H1 (cell line): ENCODE measurements at regions not wholly inside any gene's neighbourhood (a gene's known extent, or its start where the extent isn't known, plus 50 kb on each side); places are given as distances from the start of the nearest gene placed in this dataset.

ENCODE experiments used
- CTCF ChIA-PET: fragments of 300-600 bp; sonication (Branson Sonifier 250); formaldehyde crosslinking; loops from one replicate; lab custom pipeline; 2021; ENCODE audit not compliant: partially characterized antibody; lab: Charles Lee
- POLR2A ChIA-PET: fragments of 300-600 bp; sonication (Branson Sonifier 250); formaldehyde crosslinking; loops from one replicate; lab custom pipeline; 2021; ENCODE audit warnings: inconsistent platforms; ENCODE audit not compliant: partially characterized antibody; lab: Charles Lee
- DNase-seq, 2 experiments: peaks; one replicate each; pipeline versions ENCODE4 v3.0.0 to v3.0.0-alpha.2; 2010 to 2022; ENCODE audit warnings: low spot score in 2 of 2, low read depth in 1 of 2, mixed read lengths in 1 of 2
- FAIRE-seq: peaks from 2 replicates; lab custom pipeline; 2011; peaks lifted over from hg19 to GRCh38; lab: Jason Lieb, UNC
- H2AFZ ChIP-seq: 2 replicates; pipeline ENCODE4 v1.8.1; 2012; ENCODE audit warnings: low read length, inconsistent platforms
- H2AK5ac ChIP-seq: 2 replicates; pipeline ENCODE4 v1.6.1; 2013; ENCODE audit warnings: low read depth, low read length
- H2BK120ac ChIP-seq: replicated peaks from 2 replicates; pipeline ENCODE3; 2013; ENCODE audit warnings: low read depth, low read length, inconsistent platforms
- H2BK12ac ChIP-seq: 2 replicates; pipeline ENCODE4 v1.6.1; 2013; ENCODE audit warnings: low read depth, low read length
- H2BK15ac ChIP-seq: 2 replicates; pipeline ENCODE4 v1.6.1; 2013; ENCODE audit warnings: low read length
- H2BK20ac ChIP-seq: 2 replicates; pipeline ENCODE4 v1.6.1; 2013; ENCODE audit warnings: low read length
- H2BK5ac ChIP-seq: 2 replicates; pipeline ENCODE4 v1.6.1; 2013; ENCODE audit warnings: low read depth, low read length
- H3K14ac ChIP-seq: 2 replicates; pipeline ENCODE4 v1.6.1; 2013; ENCODE audit warnings: inconsistent platforms; ENCODE audit not compliant: insufficient read length
- H3K18ac ChIP-seq: 2 replicates; pipeline ENCODE4 v1.6.1; 2013; ENCODE audit warnings: low read length; ENCODE audit errors: extremely low read depth
- H3K23ac ChIP-seq: 2 replicates; pipeline ENCODE4 v1.6.1; 2013; ENCODE audit warnings: inconsistent platforms; ENCODE audit not compliant: insufficient read length
- H3K23me2 ChIP-seq: 2 replicates; pipeline ENCODE4 v1.6.1; 2013; ENCODE audit warnings: low read depth, low read length
- H3K27ac ChIP-seq: 2 replicates; pipeline ENCODE4 v1.6.1; 2011; ENCODE audit warnings: low read depth, low read length, inconsistent platforms
- H3K27me3 ChIP-seq, 4 experiments: replicated peaks in 1 of 4; 1 replicate in 1 of 4; 2 replicates in 3 of 4; pipeline versions ENCODE4 v1.6.1 to v1.8.1; 2011 to 2013; ENCODE audit warnings: low read length in 3 of 4, mild to moderate bottlenecking in 3 of 4, inconsistent platforms in 2 of 4, mixed read lengths in 2 of 4, moderate library complexity in 1 of 4; ENCODE audit not compliant: control insufficient read depth in 3 of 4, insufficient read depth in 3 of 4; ENCODE audit errors: extremely low read depth in 1 of 4
- H3K36me3 ChIP-seq, 4 experiments: 2 replicates each; pipeline versions ENCODE4 v1.6.1 to v1.8.1; 2011 to 2013; ENCODE audit warnings: mild to moderate bottlenecking in 4 of 4, low read length in 3 of 4, moderate library complexity in 2 of 4, control low read depth in 1 of 4, inconsistent platforms in 1 of 4; ENCODE audit not compliant: insufficient read depth in 4 of 4, control insufficient read depth in 2 of 4
- H3K4ac ChIP-seq: replicated peaks from 2 replicates; pipeline ENCODE3; 2013; ENCODE audit warnings: low read length, low read depth, mixed read lengths, inconsistent platforms; ENCODE audit not compliant: insufficient read length
- H3K4me1 ChIP-seq, 4 experiments: replicated peaks in 1 of 4; 1 replicate in 1 of 4; 2 replicates in 3 of 4; pipeline versions ENCODE4 v1.6.1 to v1.8.1; 2011 to 2013; ENCODE audit warnings: low read length in 3 of 4, inconsistent platforms in 2 of 4, mixed read lengths in 1 of 4; ENCODE audit not compliant: insufficient read depth in 4 of 4, control insufficient read depth in 3 of 4
- H3K4me2 ChIP-seq, 2 experiments: 2 replicates each; pipeline versions ENCODE4 v1.6.1 to v1.8.1; 2011 to 2013; ENCODE audit warnings: low read depth in 2 of 2, low read length in 2 of 2, control low read depth in 1 of 2, inconsistent platforms in 1 of 2, mild to moderate bottlenecking in 1 of 2; ENCODE audit not compliant: insufficient read depth in 1 of 2
- H3K4me3 ChIP-seq, 4 experiments: fragments of 200-600, 300-600 bp in 1 of 4; sonication (generic), shearing (Covaris generic), sonication (Bioruptor Twin) in 1 of 4; 2 replicates each; pipeline versions ENCODE4 v1.5.1 to v1.8.1; 2011 to 2016; ENCODE audit warnings: low read length in 4 of 4, low read depth in 3 of 4, control low read depth in 2 of 4, inconsistent platforms in 2 of 4, mild to moderate bottlenecking in 2 of 4, mixed read lengths in 1 of 4, moderate library complexity in 1 of 4; ENCODE audit not compliant: insufficient read depth in 2 of 4; ENCODE audit errors: extremely low read depth in 1 of 4
- H3K56ac ChIP-seq: replicated peaks from 2 replicates; pipeline ENCODE3; 2013; ENCODE audit warnings: low read depth, mild to moderate bottlenecking, mixed read lengths, low read length, inconsistent platforms; ENCODE audit not compliant: insufficient read length
- H3K79me1 ChIP-seq: 2 replicates; pipeline ENCODE4 v1.6.1; 2013; ENCODE audit warnings: low read depth, low read length, control low read depth
- H3K79me2 ChIP-seq, 2 experiments: 2 replicates each; pipeline versions ENCODE4 v1.6.1 to v1.8.1; 2012 to 2013; ENCODE audit warnings: low read length in 2 of 2, mild to moderate bottlenecking in 2 of 2, inconsistent platforms in 1 of 2; ENCODE audit not compliant: insufficient read depth in 2 of 2, control insufficient read depth in 1 of 2
- H3K9ac ChIP-seq, 4 experiments: replicated peaks in 1 of 4; 1 replicate in 1 of 4; 2 replicates in 3 of 4; pipeline versions ENCODE4 v1.6.1 to v1.8.1; 2011 to 2013; ENCODE audit warnings: low read depth in 3 of 4, low read length in 3 of 4, control low read depth in 2 of 4, mild to moderate bottlenecking in 2 of 4, moderate library complexity in 2 of 4, inconsistent platforms in 1 of 4; ENCODE audit errors: extremely low read depth in 1 of 4
- H3K9me3 ChIP-seq, 2 experiments: 2 replicates each; pipeline versions ENCODE4 v1.6.1 to v1.8.1; 2012 to 2013; ENCODE audit warnings: mild to moderate bottlenecking in 2 of 2, moderate library complexity in 2 of 2, control low read depth in 1 of 2, inconsistent platforms in 1 of 2, low read depth in 1 of 2, low read length in 1 of 2, mixed read lengths in 1 of 2; ENCODE audit not compliant: insufficient read depth in 2 of 2
- H4K20me1 ChIP-seq, 2 experiments: replicated peaks in 1 of 2; 2 replicates each; pipeline versions ENCODE3 to v1.8.1; 2011 to 2013; ENCODE audit warnings: inconsistent platforms in 2 of 2, low read length in 2 of 2, mild to moderate bottlenecking in 1 of 2; ENCODE audit not compliant: insufficient read depth in 2 of 2, control insufficient read depth in 1 of 2
- H4K5ac ChIP-seq: 2 replicates; pipeline ENCODE4 v1.6.1; 2013; ENCODE audit warnings: low read length, low read depth, mixed read lengths, inconsistent platforms; ENCODE audit not compliant: insufficient read length
- H4K8ac ChIP-seq: 2 replicates; pipeline ENCODE4 v1.8.0; 2013; ENCODE audit warnings: mild to moderate bottlenecking, moderate library complexity, low read length, inconsistent platforms; ENCODE audit not compliant: insufficient read depth; ENCODE audit errors: extremely low read depth
- H4K91ac ChIP-seq: replicated peaks from 2 replicates; pipeline ENCODE3; 2013; ENCODE audit warnings: low read length, mixed read lengths, inconsistent platforms; ENCODE audit not compliant: insufficient read length
- ASH2L ChIP-seq: fragments of 200-600, 300-600 bp; sonication (generic); IDR thresholded peaks from one replicate; pipeline ENCODE4 v1.7.1; 2017; ENCODE audit warnings: low read length
- BRCA1 ChIP-seq: IDR thresholded peaks from 2 replicates; pipeline ENCODE4 v1.6.1; 2012; ENCODE audit warnings: low read depth, low read length, improper control_type of control experiment
- CTBP2 ChIP-seq: IDR thresholded peaks from 2 replicates; pipeline ENCODE4 v1.7.0; 2011; ENCODE audit warnings: borderline replicate concordance, mild to moderate bottlenecking, moderate library complexity, mixed read lengths, low read length; ENCODE audit not compliant: insufficient read depth, insufficient read length
- HDAC2 ChIP-seq, 2 experiments: fragments of 300-600 bp in 1 of 2; sonication (generic) in 1 of 2; IDR thresholded peaks; 2 replicates each; pipeline ENCODE4 v1.6.1; 2011 to 2012; ENCODE audit warnings: low read depth in 2 of 2, low read length in 2 of 2, mild to moderate bottlenecking in 2 of 2, moderate library complexity in 2 of 2, borderline replicate concordance in 1 of 2, inconsistent platforms in 1 of 2
- KDM4A ChIP-seq: IDR thresholded peaks from one replicate; pipeline ENCODE4 v1.7.1; 2012; ENCODE audit warnings: low read depth, mild to moderate bottlenecking, moderate library complexity, low read length, inconsistent platforms; ENCODE audit not compliant: severe bottlenecking
- MAFK ChIP-seq: IDR thresholded peaks from 2 replicates; pipeline ENCODE4 v1.6.1; 2012; ENCODE audit warnings: low read depth, mild to moderate bottlenecking, improper control_type of control experiment, low read length
- POLR2AphosphoS5 ChIP-seq: IDR thresholded peaks from 2 replicates; pipeline ENCODE4 v1.6.1; 2011; ENCODE audit warnings: low read depth, low read length
- RAD21 ChIP-seq, 2 experiments: IDR thresholded peaks in 1 of 2; conservative IDR thresholded peaks in 1 of 2; 2 replicates each; pipeline ENCODE4 v1.6.1; 2011; ENCODE audit warnings: low read depth in 2 of 2, low read length in 2 of 2, improper control_type of control experiment in 1 of 2, inconsistent platforms in 1 of 2, mild to moderate bottlenecking in 1 of 2, moderate library complexity in 1 of 2
- RNF2 ChIP-seq: fragments of 200-900, 300-1000 bp; sonication (generic); IDR thresholded peaks from 2 replicates; pipeline ENCODE4 v1.7.1; 2016; ENCODE audit warnings: borderline replicate concordance, low read depth, mild to moderate bottlenecking, antibody characterized with exemption, low read length; ENCODE audit not compliant: poor library complexity, severe bottlenecking; ENCODE audit errors: missing control alignments
- SP4 ChIP-seq: IDR thresholded peaks from 2 replicates; pipeline ENCODE4 v1.6.1; 2012; ENCODE audit warnings: low read length, inconsistent platforms
- WGBS, 2 experiments: shearing (Covaris generic) in 1 of 2; methylation state at CpG; one replicate each; pipeline versions ENCODE4 v1.1.6 to v1.1.7; 2013 to 2015; ENCODE audit warnings: low lambda C conversion rate in 2 of 2, mixed read lengths in 2 of 2, inconsistent platforms in 1 of 2, low coverage in 1 of 2, missing lambda C conversion rate in 1 of 2; ENCODE audit not compliant: insufficient replicate concordance in 2 of 2, insufficient coverage in 1 of 2, insufficient read length in 1 of 2; ENCODE audit errors: extremely low coverage in 1 of 2, missing lambda C conversion rate in 1 of 2; 5-methylcytosine and 5-hydroxymethylcytosine counted together

GRCh38 chr22:47230251-47230650 is 467.8 kb downstream of the TBC1D22A start:
- Histone ChIP-seq H4K20me1 (no peaks in the 10 kb centered on the region), H2BK12ac (no peak overlapping the region), H4K91ac (no peak overlapping the region), H3K4ac (no peak overlapping the region), H3K56ac (no peak overlapping the region), H3K4me1 (no peaks in the 10 kb centered on the region), H3K79me1 (no peaks in the 10 kb centered on the region), H3K4me3 (no peak overlapping the region), H3K27me3 (no peaks in the 10 kb centered on the region), H3K14ac (no peak overlapping the region), H3K23me2 (peaks cover 2% of the 10 kb centered on the region; the same call in 1 of the 2 replicates), H3K18ac (no peak overlapping the region), H3K27ac (no peak overlapping the region), H4K5ac (no peak overlapping the region), H2AFZ (no peak overlapping the region), H3K4me2 (no peak overlapping the region), H2BK20ac (no peak overlapping the region), H2AK5ac (no peak overlapping the region), H2BK15ac (no peak overlapping the region), H3K36me3 (no peaks in the 10 kb centered on the region), H3K23ac (no peak overlapping the region), H3K9me3 (peaks cover 71 to 78% of the 10 kb centered on the region in 2 experiments), H3K9ac (no peak overlapping the region), H4K8ac (no peak overlapping the region), H2BK120ac (no peak overlapping the region), H2BK5ac (no peak overlapping the region), H3K79me2 (no peaks in the 10 kb centered on the region)
- no peak for DNase-seq
- FAIRE-seq: no peak
- 76% methylated on average over 7 of the region's 7 CpGs; no CpG with 5 or more reads in 1 of the 2 experiments for WGBS, 2 experiments
- CTCF ChIA-PET: interaction anchor here (1.0 to 1.4 kb wide), 2 partner anchors 16 to 17 kb away, joined by 3 read pairs; no protein-coding TSS in a partner anchor
- TF ChIP-seq MAFK (no peak), ASH2L (no peak), BRCA1 (no peak), KDM4A (no peak), RAD21 (IDR thresholded peaks at IDR 0.05 in 1 of 2, conservative IDR thresholded peaks at IDR 0.05 in 1 of 2; ENCODE audit: low read depth in 2 of 2, low read length in 2 of 2) (no peak), POLR2AphosphoS5 (no peak), SP4 (no peak), RNF2 (no peak), HDAC2 (IDR thresholded peaks at IDR 0.05; ENCODE audit: borderline replicate concordance in 1 of 2, low read depth in 2 of 2, low read length in 2 of 2) (no peak), CTBP2 (no peak)
- POLR2A ChIA-PET: no interaction called here
